ENCODE measurements at regions not wholly inside any gene's neighbourhood (a gene's known extent, or its start where the extent isn't known, plus 50 kb on each side); places are given as distances from the start of the nearest gene placed in this dataset.
"Not testable (repeated sequence)": the region's sequence is repeated elsewhere in the genome, so short reads cannot be mapped to it uniquely, and the experiment has no call there.

- H3K27ac Mint-ChIP-seq; H3K27me3 Mint-ChIP-seq; DNase-seq; H3K27me3 ChIP-seq (ENCODE audit: control insufficient read depth in 2 of 2, insufficient read depth in 2 of 2, low read length in 2 of 2); H3K4me3 ChIP-seq (ENCODE audit: low read length); H3K36me3 Mint-ChIP-seq; H3K36me3 ChIP-seq (ENCODE audit: control insufficient read depth in 2 of 3, insufficient read depth in 3 of 3, low read length in 3 of 3); H3K9me3 ChIP-seq (ENCODE audit: control insufficient read depth in 2 of 3, low read length in 3 of 3); H3K4me1 ChIP-seq (ENCODE audit: control insufficient read depth in 2 of 2, insufficient read depth in 2 of 2, low read length in 2 of 2); H3K4me3 Mint-ChIP-seq; ATAC-seq; POLR2A ChIA-PET; H3K27ac ChIP-seq (ENCODE audit: low read depth, low read length); H3K4me1 Mint-ChIP-seq: not testable (repeated sequence)
- peaks cover 0 to 34% (median 15%) of the 10 kb centered on the region in 11 donors for H3K9me3 Mint-ChIP-seq
- CTCF ChIA-PET, result interaction anchor here (1.0 kb wide), 1 partner anchor 22 kb away, joined by 5 read pairs; no protein-coding TSS in a partner anchor
- intact Hi-C loops (cut with micrococcal nuclease), result loop anchor here in 1 of 2 donors (10.0 kb wide), 1 partner anchor 60 kb away; no protein-coding TSS in a partner anchor
Observed at GRCh38 chr7:13124629-13125028, 437.2 kb downstream of the ARL4A start.

- no peaks in the 10 kb centered on the region for H3K4me1 Mint-ChIP-seq
- H3K27me3 Mint-ChIP-seq, result peaks cover 0 to 16% (median 10%) of the 10 kb centered on the region in 5 donors
- Histone ChIP-seq H3K36me3 (ENCODE audit: control insufficient read depth in 2 of 3, insufficient read depth in 3 of 3, low read length in 3 of 3) (no peaks in the 10 kb centered on the region), H3K27ac (ENCODE audit: low read depth, low read length) (no peak overlapping the region), H3K4me3 (ENCODE audit: low read length) (no peak overlapping the region), H3K9me3 (ENCODE audit: control insufficient read depth in 2 of 3, low read length in 3 of 3) (no peaks in the 10 kb centered on the region), H3K27me3 (ENCODE audit: control insufficient read depth in 2 of 2, insufficient read depth in 2 of 2, low read length in 2 of 2) (no peaks in the 10 kb centered on the region), H3K4me1 (ENCODE audit: control insufficient read depth in 2 of 2, insufficient read depth in 2 of 2, low read length in 2 of 2) (no peaks in the 10 kb centered on the region)
- DNase-seq (no peak), ATAC-seq (no peak)
- H3K36me3 Mint-ChIP-seq, result peaks cover 0 to 6% (median 0%) of the 10 kb centered on the region in 5 donors
- H3K9me3 Mint-ChIP-seq, result peaks cover 0 to 34% (median 13%) of the 10 kb centered on the region in 11 donors
- no peak overlapping the region for H3K4me3 Mint-ChIP-seq
- POLR2A ChIA-PET, result no interaction called here
- no peak overlapping the region for H3K27ac Mint-ChIP-seq
- intact Hi-C loops (cut with micrococcal nuclease), result loop anchor here in 1 of 2 donors (10.0 kb wide), 1 partner anchor 62 kb away; no protein-coding TSS in a partner anchor
- CTCF ChIA-PET, result no interaction called here
Observed at GRCh38 chr7:13126347-13126746, 438.9 kb downstream of the ARL4A start.

GRCh38 chr7:13130321-13130720 is 442.9 kb downstream of the ARL4A start:
- intact Hi-C loops (cut with micrococcal nuclease), result no loop called here
- H3K36me3 Mint-ChIP-seq, result no peaks in the 10 kb centered on the region
- H3K4me1 ChIP-seq (ENCODE audit: control insufficient read depth in 2 of 2, insufficient read depth in 2 of 2, low read length in 2 of 2), result no peaks in the 10 kb centered on the region

GRCh38 chr7:13130906-13131305 is 443.5 kb downstream of the ARL4A start:
- H3K4me3 ChIP-seq (ENCODE audit: low read length); H3K4me1 ChIP-seq (ENCODE audit: control insufficient read depth in 2 of 2, insufficient read depth in 2 of 2, low read length in 2 of 2); H3K27ac ChIP-seq (ENCODE audit: low read depth, low read length); POLR2A ChIA-PET; H3K27ac Mint-ChIP-seq; CTCF ChIA-PET; H3K36me3 ChIP-seq (ENCODE audit: control insufficient read depth in 2 of 3, insufficient read depth in 3 of 3, low read length in 3 of 3); H3K9me3 ChIP-seq (ENCODE audit: control insufficient read depth in 2 of 3, low read length in 3 of 3); H3K9me3 Mint-ChIP-seq; H3K36me3 Mint-ChIP-seq; intact Hi-C loops (cut with micrococcal nuclease); DNase-seq; H3K4me1 Mint-ChIP-seq; H3K4me3 Mint-ChIP-seq; H3K27me3 ChIP-seq (ENCODE audit: control insufficient read depth in 2 of 2, insufficient read depth in 2 of 2, low read length in 2 of 2); ATAC-seq: not testable (repeated sequence)
- peaks cover 0 to 20% (median 12%) of the 10 kb centered on the region in 5 donors for H3K27me3 Mint-ChIP-seq

More at GRCh38 chr7:13130321-13130720, 442.9 kb downstream of the ARL4A start:
- H3K4me1 Mint-ChIP-seq, result no peaks in the 10 kb centered on the region
- ChIA-PET CTCF (no interaction called here), POLR2A (no interaction called here)
- no peak overlapping the region for H3K27ac ChIP-seq (ENCODE audit: low read depth, low read length)
- H3K9me3 ChIP-seq (ENCODE audit: control insufficient read depth in 2 of 3, low read length in 3 of 3), result no peaks in the 10 kb centered on the region
- H3K36me3 ChIP-seq (ENCODE audit: control insufficient read depth in 2 of 3, insufficient read depth in 3 of 3, low read length in 3 of 3), result no peaks in the 10 kb centered on the region
- no peaks in the 10 kb centered on the region for H3K27me3 ChIP-seq (ENCODE audit: control insufficient read depth in 2 of 2, insufficient read depth in 2 of 2, low read length in 2 of 2)
- peaks cover 0 to 8% (median 3%) of the 10 kb centered on the region in 11 donors for H3K9me3 Mint-ChIP-seq
- H3K4me3 ChIP-seq (ENCODE audit: low read length), result no peak overlapping the region
- peaks cover 0 to 20% (median 12%) of the 10 kb centered on the region in 5 donors for H3K27me3 Mint-ChIP-seq
- no peak overlapping the region for H3K27ac Mint-ChIP-seq
- H3K4me3 Mint-ChIP-seq, result no peak overlapping the region
- DNase-seq (no peak), ATAC-seq (no peak)

DNA sequence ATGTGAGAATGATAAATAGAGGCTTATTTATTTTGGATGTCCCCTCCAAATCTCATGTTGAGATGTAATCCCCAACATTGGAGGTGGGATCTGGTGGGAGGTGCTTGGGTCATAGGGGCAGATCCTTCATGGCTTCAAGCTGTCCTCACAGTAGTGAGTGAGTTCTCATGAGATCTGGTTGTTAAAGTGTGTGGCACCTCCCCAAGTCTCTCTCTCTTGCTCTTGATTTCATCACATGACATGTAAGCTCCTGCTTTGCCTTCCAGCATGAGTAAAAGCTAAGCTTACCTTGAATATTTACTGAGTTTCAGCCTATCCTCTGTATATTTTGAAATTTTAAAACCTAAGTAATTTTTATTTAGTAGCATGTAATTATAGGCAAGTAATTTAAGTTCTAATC is 444.9 kb downstream of the ARL4A start:
- no peak for DNase-seq
- no peak for ATAC-seq
- intact Hi-C loops (cut with micrococcal nuclease), result no loop called here
- Histone ChIP-seq H3K36me3 (ENCODE audit: control insufficient read depth in 2 of 3, insufficient read depth in 3 of 3, low read length in 3 of 3) (no peaks in the 10 kb centered on the region), H3K4me1 (ENCODE audit: control insufficient read depth in 2 of 2, insufficient read depth in 2 of 2, low read length in 2 of 2) (no peaks in the 10 kb centered on the region), H3K27me3 (ENCODE audit: control insufficient read depth in 2 of 2, insufficient read depth in 2 of 2, low read length in 2 of 2) (no peaks in the 10 kb centered on the region), H3K4me3 (ENCODE audit: low read length) (no peak overlapping the region), H3K27ac (ENCODE audit: low read depth, low read length) (no peak overlapping the region), H3K9me3 (ENCODE audit: control insufficient read depth in 2 of 3, low read length in 3 of 3) (no peaks in the 10 kb centered on the region)
- Mint-ChIP-seq H3K27me3 (peaks cover 0 to 20% (median 12%) of the 10 kb centered on the region in 5 donors), H3K9me3 (peaks cover 0 to 11% (median 1%) of the 10 kb centered on the region in 11 donors), H3K4me3 (no peak overlapping the region), H3K36me3 (no peaks in the 10 kb centered on the region), H3K27ac (no peak overlapping the region), H3K4me1 (no peaks in the 10 kb centered on the region)
- CTCF ChIA-PET, result no interaction called here
- POLR2A ChIA-PET, result no interaction called here

DNA sequence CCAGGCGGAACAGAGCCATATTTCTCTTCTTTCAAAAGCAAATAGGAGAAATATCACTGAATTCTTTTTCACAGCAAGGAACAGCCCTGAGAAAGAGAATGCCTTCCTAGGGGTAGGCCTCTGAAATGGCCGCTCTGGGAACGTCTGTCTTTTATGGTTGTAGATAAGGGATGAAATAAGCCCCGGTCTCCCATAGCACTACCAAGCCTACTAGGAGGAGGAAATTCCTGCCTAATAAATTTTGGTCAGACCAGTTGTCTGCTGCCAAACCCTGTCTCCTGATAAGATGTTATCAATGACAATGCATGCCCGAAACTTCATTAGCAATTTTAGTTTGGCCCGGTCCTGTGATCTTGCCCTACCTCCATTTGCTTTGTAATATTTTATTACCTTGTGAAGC is 448.9 kb downstream of the ARL4A start:
- H3K36me3 ChIP-seq (ENCODE audit: control insufficient read depth in 2 of 3, insufficient read depth in 3 of 3, low read length in 3 of 3); CTCF ChIA-PET; ATAC-seq; H3K27me3 ChIP-seq (ENCODE audit: control insufficient read depth in 2 of 2, insufficient read depth in 2 of 2, low read length in 2 of 2); H3K4me3 ChIP-seq (ENCODE audit: low read length); H3K4me3 Mint-ChIP-seq; H3K4me1 Mint-ChIP-seq; H3K27ac ChIP-seq (ENCODE audit: low read depth, low read length); H3K4me1 ChIP-seq (ENCODE audit: control insufficient read depth in 2 of 2, insufficient read depth in 2 of 2, low read length in 2 of 2); H3K9me3 ChIP-seq (ENCODE audit: control insufficient read depth in 2 of 3, low read length in 3 of 3); POLR2A ChIA-PET; H3K27ac Mint-ChIP-seq; intact Hi-C loops (cut with micrococcal nuclease); DNase-seq; H3K36me3 Mint-ChIP-seq: not testable (repeated sequence)
- H3K27me3 Mint-ChIP-seq, result peaks cover 0 to 11% (median 5%) of the 10 kb centered on the region in 5 donors
- H3K9me3 Mint-ChIP-seq, result peaks cover 0 to 17% (median 2%) of the 10 kb centered on the region in 11 donors

GRCh38 chr7:13139436-13139835 is 452.0 kb downstream of the ARL4A start:
- POLR2A ChIA-PET, result no interaction called here
- Mint-ChIP-seq H3K27ac (no peak overlapping the region), H3K4me3 (no peak overlapping the region)

More at GRCh38 chr7:13139436-13139835, 452.0 kb downstream of the ARL4A start:
- peaks cover 0 to 17% (median 2%) of the 10 kb centered on the region in 11 donors for H3K9me3 Mint-ChIP-seq
- H3K36me3 Mint-ChIP-seq, result no peaks in the 10 kb centered on the region
- no peaks in the 10 kb centered on the region for H3K27me3 ChIP-seq (ENCODE audit: control insufficient read depth in 2 of 2, insufficient read depth in 2 of 2, low read length in 2 of 2)
- DNase-seq, result no peak
- H3K4me1 ChIP-seq (ENCODE audit: control insufficient read depth in 2 of 2, insufficient read depth in 2 of 2, low read length in 2 of 2), result no peaks in the 10 kb centered on the region
- CTCF ChIA-PET, result no interaction called here
- no peaks in the 10 kb centered on the region for H3K36me3 ChIP-seq (ENCODE audit: control insufficient read depth in 2 of 3, insufficient read depth in 3 of 3, low read length in 3 of 3)
- H3K27ac ChIP-seq (ENCODE audit: low read depth, low read length), result no peak overlapping the region
- H3K4me3 ChIP-seq (ENCODE audit: low read length), result no peak overlapping the region
- H3K4me1 Mint-ChIP-seq, result no peaks in the 10 kb centered on the region
- no peaks in the 10 kb centered on the region for H3K9me3 ChIP-seq (ENCODE audit: control insufficient read depth in 2 of 3, low read length in 3 of 3)
- intact Hi-C loops (cut with micrococcal nuclease), result no loop called here
- ATAC-seq, result no peak
- peaks cover 0 to 19% (median 13%) of the 10 kb centered on the region in 5 donors for H3K27me3 Mint-ChIP-seq
